Activated CD4-positive, alpha-beta T cell treated with anti-CD3 and anti-CD28 coated beads, Interleukin-2, amount 10 ng/mL, durations not matched to agents 24 days and 14 days (primary cell): ENCODE measurements at regions not wholly inside any gene's neighbourhood (a gene's known extent, or its start where the extent isn't known, plus 50 kb on each side); places are given as distances from the start of the nearest gene placed in this dataset.
"Not testable (repeated sequence)": the region's sequence is repeated elsewhere in the genome, so short reads cannot be mapped to it uniquely, and the experiment has no call there.

ENCODE experiments used
- DNase-seq: peaks from one replicate; pipeline ENCODE4 v3.0.0; 2022
- H3K27ac Mint-ChIP-seq: one replicate; pipeline ENCODE4 v1.8.0; 2022; ENCODE audit warnings: mild to moderate bottlenecking, mixed read lengths
- H3K27me3 Mint-ChIP-seq: one replicate; pipeline ENCODE4 v1.8.0; 2022; ENCODE audit warnings: mixed read lengths
- H3K36me3 Mint-ChIP-seq: one replicate; pipeline ENCODE4 v1.8.0; 2022; ENCODE audit warnings: low read depth, mild to moderate bottlenecking, mixed read lengths
- H3K4me1 Mint-ChIP-seq: one replicate; pipeline ENCODE4 v1.8.0; 2021; ENCODE audit warnings: mixed read lengths
- H3K4me3 Mint-ChIP-seq: one replicate; pipeline ENCODE4 v1.8.0; 2022; ENCODE audit warnings: mild to moderate bottlenecking, moderate library complexity, mixed read lengths
- H3K9me3 Mint-ChIP-seq: one replicate; pipeline ENCODE4 v1.8.0; 2021; ENCODE audit warnings: mixed read lengths
- intact Hi-C: fragments of 100-400 bp; cut with micrococcal nuclease; formaldehyde crosslinking; loops from one replicate; pipeline ENCODE4 v1.15.1; 2023

GRCh38 chr13:34167347-34167746 is 349.4 kb downstream of the RFC3 start:
- H3K4me3 Mint-ChIP-seq, result no peak overlapping the region
- peaks cover 3% of the 10 kb centered on the region for H3K27me3 Mint-ChIP-seq
- no peaks in the 10 kb centered on the region for H3K9me3 Mint-ChIP-seq
- intact Hi-C loops, result no loop called here
- no peaks in the 10 kb centered on the region for H3K36me3 Mint-ChIP-seq
- no peaks in the 10 kb centered on the region for H3K4me1 Mint-ChIP-seq
- H3K27ac Mint-ChIP-seq, result no peak overlapping the region
- no peak for DNase-seq

DNA sequence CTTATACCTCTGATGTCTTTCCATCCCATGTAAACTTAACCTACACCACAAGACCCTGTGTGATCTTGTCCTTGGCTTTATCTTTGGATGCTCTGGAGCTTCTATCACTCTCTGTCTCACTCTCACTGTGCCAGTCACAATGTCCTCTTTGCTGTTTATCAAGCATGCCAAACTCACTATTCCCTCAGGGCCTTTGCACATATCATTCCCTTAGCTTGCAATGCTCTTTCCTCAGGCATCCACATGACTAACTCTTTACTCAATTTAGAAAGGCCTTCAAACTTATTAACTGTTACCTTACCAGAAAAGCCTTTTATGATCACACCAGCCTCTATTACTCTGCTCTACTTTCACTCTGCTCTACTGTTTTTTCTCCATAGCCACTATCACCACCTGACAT is 354.1 kb downstream of the RFC3 start:
- Mint-ChIP-seq H3K36me3 (no peaks in the 10 kb centered on the region), H3K27ac (no peak overlapping the region), H3K27me3 (no peaks in the 10 kb centered on the region), H3K4me3 (no peak overlapping the region), H3K9me3 (no peaks in the 10 kb centered on the region), H3K4me1 (no peaks in the 10 kb centered on the region)
- no peak for DNase-seq
- intact Hi-C loops, result no loop called here

DNA sequence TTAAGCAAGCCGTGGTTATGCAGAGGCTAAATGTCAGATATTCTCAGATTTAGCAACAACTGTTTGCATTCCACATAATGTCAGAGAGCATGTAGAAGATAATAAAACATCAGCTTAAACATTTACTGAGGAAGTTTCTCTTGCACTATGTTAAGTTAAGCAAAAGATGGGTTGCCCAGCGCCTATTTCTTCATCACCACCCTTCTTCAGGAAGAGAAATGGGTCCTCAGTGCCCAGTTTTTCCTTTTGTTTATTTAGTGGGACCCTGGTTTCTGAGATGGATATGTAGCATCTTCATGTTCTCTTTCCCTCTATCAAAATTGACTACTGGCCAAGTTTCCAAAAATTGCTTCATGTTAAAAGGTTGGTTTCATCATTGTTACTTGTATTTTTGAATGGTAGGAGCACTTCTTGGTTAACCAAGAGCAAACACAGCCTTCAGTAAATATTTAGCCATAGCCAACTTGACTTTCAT is 356.8 kb downstream of the RFC3 start:
- H3K36me3 Mint-ChIP-seq, result no peaks in the 10 kb centered on the region
- H3K9me3 Mint-ChIP-seq, result no peaks in the 10 kb centered on the region
- intact Hi-C loops, result no loop called here
- no peak overlapping the region for H3K27ac Mint-ChIP-seq
- H3K4me3 Mint-ChIP-seq, result no peak overlapping the region
- H3K4me1 Mint-ChIP-seq, result no peaks in the 10 kb centered on the region
- DNase-seq, result no peak
- H3K27me3 Mint-ChIP-seq, result no peaks in the 10 kb centered on the region

GRCh38 chr13:34175551-34175950 is 357.6 kb downstream of the RFC3 start:
- Mint-ChIP-seq H3K27me3 (no peaks in the 10 kb centered on the region), H3K9me3 (no peaks in the 10 kb centered on the region), H3K4me3 (no peak overlapping the region), H3K36me3 (no peaks in the 10 kb centered on the region), H3K27ac (no peak overlapping the region), H3K4me1 (no peaks in the 10 kb centered on the region)
- intact Hi-C loops, result no loop called here
- no peak for DNase-seq

DNA sequence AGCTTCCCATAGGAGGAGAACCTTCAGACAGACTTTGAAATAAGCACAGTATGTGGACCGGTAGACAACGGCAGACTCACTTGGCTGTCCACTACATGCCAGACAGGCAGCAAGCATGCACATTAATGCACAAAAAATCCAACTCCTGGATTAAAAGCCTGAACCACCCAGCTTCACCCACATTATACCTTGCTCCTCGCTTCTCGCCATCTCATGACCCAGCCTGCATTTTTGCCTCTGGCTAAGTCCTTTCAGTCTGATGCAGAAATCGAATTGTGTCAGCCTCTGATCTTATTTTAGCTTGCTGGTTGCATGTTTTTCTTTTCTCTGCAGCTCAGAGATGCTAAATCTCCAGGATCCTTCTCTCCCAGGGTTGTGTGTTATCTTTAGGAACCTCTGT is 358.7 kb downstream of the RFC3 start:
- H3K9me3 Mint-ChIP-seq, result no peaks in the 10 kb centered on the region
- H3K27ac Mint-ChIP-seq, result no peak overlapping the region
- H3K36me3 Mint-ChIP-seq, result no peaks in the 10 kb centered on the region
- no peak for DNase-seq
- no peaks in the 10 kb centered on the region for H3K27me3 Mint-ChIP-seq
- intact Hi-C loops, result no loop called here
- no peak overlapping the region for H3K4me3 Mint-ChIP-seq
- H3K4me1 Mint-ChIP-seq, result no peaks in the 10 kb centered on the region

GRCh38 chr13:34179481-34179880 is 361.5 kb downstream of the RFC3 start:
- intact Hi-C loops, result no loop called here
- H3K36me3 Mint-ChIP-seq, result no peaks in the 10 kb centered on the region
- no peaks in the 10 kb centered on the region for H3K4me1 Mint-ChIP-seq
- no peak overlapping the region for H3K4me3 Mint-ChIP-seq
- H3K9me3 Mint-ChIP-seq, result no peaks in the 10 kb centered on the region
- H3K27ac Mint-ChIP-seq, result no peak overlapping the region
- no peaks in the 10 kb centered on the region for H3K27me3 Mint-ChIP-seq
- no peak for DNase-seq

DNA sequence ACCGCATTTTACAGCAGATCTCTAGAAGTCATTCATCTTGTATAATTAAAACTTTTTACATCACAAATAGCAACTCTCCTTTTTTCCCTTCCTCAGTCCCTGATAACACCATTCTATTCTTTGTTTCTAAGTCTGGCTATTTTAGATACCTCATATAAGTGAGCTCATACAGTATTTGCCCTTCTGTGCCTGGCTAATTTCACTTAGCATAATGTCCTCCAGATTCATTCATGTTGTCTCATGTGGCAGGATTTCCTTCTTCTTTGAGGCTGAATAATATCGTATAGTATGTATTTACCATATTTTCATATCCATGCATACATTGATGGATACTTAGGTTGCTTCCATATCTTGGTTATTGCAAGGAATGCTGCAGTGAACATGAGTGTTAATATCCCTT is 362.0 kb downstream of the RFC3 start:
- Mint-ChIP-seq H3K36me3 (no peaks in the 10 kb centered on the region), H3K27ac (no peak overlapping the region), H3K4me1 (no peaks in the 10 kb centered on the region), H3K9me3 (no peaks in the 10 kb centered on the region), H3K27me3 (no peaks in the 10 kb centered on the region), H3K4me3 (no peak overlapping the region)
- intact Hi-C loops, result no loop called here
- DNase-seq, result no peak

DNA sequence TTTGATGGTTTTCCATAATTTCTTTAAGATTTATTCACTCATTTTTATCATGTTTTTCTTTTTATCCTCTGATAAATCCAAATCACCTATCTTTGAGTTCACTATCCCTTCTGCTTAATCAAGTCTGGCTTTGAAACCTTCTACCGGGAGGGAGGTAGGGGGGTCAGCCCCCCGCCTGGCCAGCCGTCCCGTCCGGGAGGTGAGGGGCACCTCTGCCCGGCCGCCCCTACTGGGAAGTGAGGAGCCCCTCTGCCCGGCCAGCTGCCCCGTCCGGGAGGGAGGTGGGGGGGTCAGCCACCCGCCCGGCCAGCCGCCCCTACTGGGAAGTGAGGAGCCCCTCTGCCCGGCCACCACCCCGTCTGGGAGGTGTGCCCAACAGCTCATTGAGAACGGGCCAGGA is 363.3 kb downstream of the RFC3 start:
- H3K9me3 Mint-ChIP-seq, H3K27me3 Mint-ChIP-seq, H3K36me3 Mint-ChIP-seq, DNase-seq, H3K4me1 Mint-ChIP-seq, intact Hi-C loops, H3K27ac Mint-ChIP-seq, H3K4me3 Mint-ChIP-seq: not testable (repeated sequence)

- Mint-ChIP-seq H3K27ac (no peak overlapping the region), H3K27me3 (no peaks in the 10 kb centered on the region), H3K4me3 (no peak overlapping the region), H3K4me1 (no peaks in the 10 kb centered on the region), H3K36me3 (no peaks in the 10 kb centered on the region), H3K9me3 (peaks cover 13% of the 10 kb centered on the region)
- DNase-seq, result no peak
- intact Hi-C loops, result no loop called here
These were observed 372.0 kb downstream of the RFC3 start for GRCh38 chr13:34189946-34190345.

DNA sequence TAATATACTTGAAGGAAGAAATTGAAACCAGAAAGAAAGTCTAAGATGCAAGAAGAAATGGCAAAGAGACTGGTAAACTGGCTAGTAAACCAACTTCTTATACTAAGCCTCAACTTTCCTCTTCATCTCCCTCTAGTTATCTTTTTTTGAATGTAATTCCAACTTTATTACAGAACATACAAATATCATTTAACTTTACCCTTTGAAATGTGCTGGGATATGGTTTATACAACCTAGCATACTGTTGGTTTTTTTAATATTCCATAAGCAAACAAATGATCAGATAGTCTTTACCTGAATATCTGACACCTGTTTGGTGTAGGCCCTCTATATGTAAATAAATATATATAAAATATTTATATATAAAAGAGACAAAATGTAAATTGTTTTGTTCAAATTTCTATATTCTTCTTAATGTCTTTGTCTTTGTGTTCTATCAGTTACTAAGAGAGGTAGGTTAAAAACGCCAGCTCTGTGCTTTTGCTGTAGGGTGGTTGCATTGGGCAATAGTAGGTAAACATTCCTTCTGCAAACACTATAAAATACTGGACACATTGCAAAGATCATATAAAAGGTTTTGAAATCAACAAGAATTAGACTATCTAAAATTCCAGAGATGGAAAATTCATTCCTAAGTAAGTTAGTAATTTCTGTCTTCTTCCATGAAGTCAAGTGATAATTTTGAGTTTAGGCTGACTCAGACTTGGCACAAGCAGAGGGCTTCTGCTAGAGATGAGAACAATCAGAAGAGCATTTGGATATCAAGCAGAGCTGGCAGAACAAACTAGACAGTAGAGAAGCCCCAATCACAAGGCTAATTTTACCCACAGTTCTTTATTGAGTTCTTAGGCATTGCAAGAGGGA is 383.3 kb downstream of the RFC3 start:
- no peaks in the 10 kb centered on the region for H3K9me3 Mint-ChIP-seq
- intact Hi-C loops, result loop anchor here (10.0 kb wide), 1 partner anchor 154 kb away; no protein-coding TSS in a partner anchor
- H3K27ac Mint-ChIP-seq, result no peak overlapping the region
- H3K27me3 Mint-ChIP-seq, result no peaks in the 10 kb centered on the region
- no peaks in the 10 kb centered on the region for H3K4me1 Mint-ChIP-seq
- no peak for DNase-seq
- H3K36me3 Mint-ChIP-seq, result no peaks in the 10 kb centered on the region
- no peak overlapping the region for H3K4me3 Mint-ChIP-seq

DNA sequence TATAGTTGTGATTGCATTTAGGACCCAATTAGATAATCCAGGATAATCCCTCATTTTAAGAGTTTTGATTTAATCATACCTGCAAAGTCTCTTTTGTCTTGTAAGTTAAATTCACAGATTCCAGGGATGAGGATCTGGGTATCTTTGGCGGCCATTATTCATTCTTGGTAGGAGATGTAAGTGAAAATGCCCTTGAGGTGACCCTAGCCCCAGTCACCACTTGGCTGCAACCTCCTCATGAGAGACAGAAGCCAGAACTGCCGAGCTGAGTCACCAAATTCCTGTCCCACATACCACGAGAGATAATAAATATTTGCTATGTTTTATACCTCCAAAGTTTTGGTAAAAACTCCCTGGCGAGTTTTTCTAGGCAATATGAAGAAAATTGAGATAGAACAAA is 389.4 kb downstream of the RFC3 start:
- Mint-ChIP-seq H3K4me1 (no peaks in the 10 kb centered on the region), H3K9me3 (no peaks in the 10 kb centered on the region)

DNA sequence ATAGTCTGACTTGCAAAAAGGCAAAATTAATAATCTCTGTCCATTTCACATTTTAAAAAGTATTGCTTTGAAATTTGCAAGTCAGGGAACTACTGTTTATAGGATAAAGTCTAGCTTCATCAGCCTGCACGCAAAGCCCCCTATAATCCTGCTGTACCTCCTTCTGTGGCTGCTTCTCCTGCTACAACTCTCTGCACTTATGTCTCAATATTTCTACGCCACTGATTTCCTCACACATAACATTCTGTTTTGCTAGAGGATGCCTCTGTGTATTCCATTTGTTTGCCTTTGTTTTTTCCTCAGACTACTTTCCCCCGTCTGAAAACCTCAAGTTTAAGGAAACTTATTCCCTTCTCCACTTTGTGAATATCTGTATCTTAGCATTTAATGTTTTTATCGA is 389.9 kb downstream of the RFC3 start:
- Mint-ChIP-seq H3K4me1 (no peaks in the 10 kb centered on the region), H3K27me3 (no peaks in the 10 kb centered on the region), H3K36me3 (no peaks in the 10 kb centered on the region), H3K27ac (no peak overlapping the region), H3K9me3 (no peaks in the 10 kb centered on the region), H3K4me3 (no peak overlapping the region)
- intact Hi-C loops, result loop anchor here (10.0 kb wide), 1 partner anchor 147 kb away; no protein-coding TSS in a partner anchor
- no peak for DNase-seq

More for the DNA sequence above, 389.4 kb downstream of the RFC3 start:
- intact Hi-C loops, result loop anchor here (10.0 kb wide), 1 partner anchor 147 kb away; no protein-coding TSS in a partner anchor
- no peak overlapping the region for H3K27ac Mint-ChIP-seq
- H3K4me3 Mint-ChIP-seq, result no peak overlapping the region
- no peak for DNase-seq
- H3K27me3 Mint-ChIP-seq, result no peaks in the 10 kb centered on the region
- H3K36me3 Mint-ChIP-seq, result no peaks in the 10 kb centered on the region

DNA sequence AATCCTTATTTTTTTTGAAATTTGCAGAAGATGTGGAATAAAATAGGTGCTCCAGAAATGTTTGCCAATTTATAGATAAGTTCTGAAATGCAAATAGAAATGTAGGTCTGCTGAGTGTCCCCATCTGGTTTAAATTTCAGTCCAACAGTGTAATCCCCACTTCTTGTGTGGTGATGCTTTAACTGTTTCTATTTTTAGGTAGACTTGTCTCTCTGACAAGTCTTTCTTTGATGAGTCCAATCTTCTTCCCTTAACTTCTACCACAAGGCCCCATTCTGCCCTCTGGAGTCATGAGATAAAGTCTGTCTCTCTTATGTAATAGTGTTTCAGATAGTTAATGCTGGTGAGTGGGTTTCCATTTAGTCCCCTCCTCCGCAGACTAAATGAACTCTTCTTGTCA is 390.4 kb downstream of the RFC3 start:
- intact Hi-C loops, result loop anchor here (10.0 kb wide), 1 partner anchor 146 kb away; no protein-coding TSS in a partner anchor
- no peaks in the 10 kb centered on the region for H3K27me3 Mint-ChIP-seq

GRCh38 chr13:34210341-34210740 is 392.4 kb downstream of the RFC3 start:
- Mint-ChIP-seq H3K4me1 (no peaks in the 10 kb centered on the region), H3K36me3 (no peaks in the 10 kb centered on the region), H3K4me3 (no peak overlapping the region), H3K27ac (no peak overlapping the region), H3K27me3 (no peaks in the 10 kb centered on the region), H3K9me3 (no peaks in the 10 kb centered on the region)
- intact Hi-C loops, result no loop called here
- DNase-seq, result no peak

More for the DNA sequence above, 390.4 kb downstream of the RFC3 start:
- no peak for DNase-seq
- no peaks in the 10 kb centered on the region for H3K4me1 Mint-ChIP-seq
- no peaks in the 10 kb centered on the region for H3K36me3 Mint-ChIP-seq
- no peaks in the 10 kb centered on the region for H3K9me3 Mint-ChIP-seq
- no peak overlapping the region for H3K4me3 Mint-ChIP-seq
- H3K27ac Mint-ChIP-seq, result no peak overlapping the region

- intact Hi-C loops, result no loop called here
- no peaks in the 10 kb centered on the region for H3K27me3 Mint-ChIP-seq
- H3K4me3 Mint-ChIP-seq, result no peak overlapping the region
- no peaks in the 10 kb centered on the region for H3K36me3 Mint-ChIP-seq
- no peaks in the 10 kb centered on the region for H3K9me3 Mint-ChIP-seq
- no peaks in the 10 kb centered on the region for H3K4me1 Mint-ChIP-seq
- H3K27ac Mint-ChIP-seq, result no peak overlapping the region
- DNase-seq, result no peak
These were observed 396.7 kb downstream of the RFC3 start for GRCh38 chr13:34214686-34215085.
